ENCODE measurements at regions not wholly inside any gene's neighbourhood (a gene's known extent, or its start where the extent isn't known, plus 50 kb on each side); places are given as distances from the start of the nearest gene placed in this dataset.

- DNase-seq (ENCODE audit: low spot score), result no peak
- intact Hi-C loops (cut with DNase I), result no loop called here
Observed at GRCh38 chr5:109943701-109944235, 254.0 kb downstream of the MAN2A1 start.

GRCh38 chr5:109944461-109944860 is 254.7 kb downstream of the MAN2A1 start:
- intact Hi-C loops (cut with DNase I), result no loop called here
- no peak for DNase-seq (ENCODE audit: low spot score)

DNA sequence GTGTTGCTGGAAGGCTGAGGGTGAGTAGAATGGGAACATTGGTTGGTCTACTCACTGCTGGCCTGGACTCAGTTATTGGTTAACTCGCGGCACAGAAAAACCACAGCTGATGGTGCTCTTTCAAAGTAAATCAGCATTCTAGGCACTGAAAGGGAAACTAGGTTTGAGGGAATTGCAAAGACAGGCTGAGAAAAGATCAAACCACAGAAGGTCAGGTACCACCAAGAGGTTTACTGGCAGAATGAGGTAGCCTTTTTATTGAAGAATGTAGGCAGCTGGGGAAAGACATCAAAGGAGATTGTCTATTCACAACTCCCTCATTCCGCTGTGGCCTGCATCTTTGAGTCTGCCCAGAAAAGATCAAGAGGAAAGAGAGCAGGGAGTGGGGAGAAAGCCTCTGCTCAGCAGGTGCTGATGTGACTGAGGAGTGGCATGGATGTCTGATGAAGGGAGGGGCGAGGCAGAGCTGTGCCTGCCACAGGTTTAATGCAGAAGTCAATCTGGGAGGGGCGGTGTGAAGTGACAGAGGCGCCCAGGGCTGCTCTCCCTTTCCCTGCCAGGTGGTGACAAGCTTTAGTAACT is 255.5 kb downstream of the MAN2A1 start:
- intact Hi-C loops (cut with DNase I), result no loop called here

GRCh38 chr5:109945723-109946480 is 256.2 kb downstream of the MAN2A1 start:
- DNase-seq (ENCODE audit: low spot score), result no peak
- intact Hi-C loops (cut with DNase I), result no loop called here

More for the DNA sequence above, 255.5 kb downstream of the MAN2A1 start:
- no peak for DNase-seq (ENCODE audit: low spot score)

DNA sequence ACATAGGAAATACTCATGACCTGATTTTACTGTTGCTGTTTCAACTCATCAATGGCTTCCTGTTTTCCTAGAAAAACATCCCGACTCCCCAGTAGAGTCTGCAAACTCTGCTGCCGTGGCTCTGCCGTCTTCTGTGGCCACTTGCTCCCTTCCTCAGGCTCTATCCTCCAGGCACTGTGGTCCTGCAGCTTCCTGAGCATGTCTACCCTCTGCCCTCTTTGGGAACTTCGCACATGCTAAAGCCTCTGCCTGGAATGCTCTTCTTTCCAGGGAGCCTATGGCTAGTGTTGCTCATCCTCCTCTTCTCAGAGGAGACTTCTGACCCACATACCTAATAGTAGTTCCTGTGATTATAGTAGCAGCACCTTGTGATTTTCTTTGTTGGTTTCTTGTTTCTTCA is 256.9 kb downstream of the MAN2A1 start:
- intact Hi-C loops (cut with DNase I), result no loop called here
- no peak for DNase-seq (ENCODE audit: low spot score)

DNA sequence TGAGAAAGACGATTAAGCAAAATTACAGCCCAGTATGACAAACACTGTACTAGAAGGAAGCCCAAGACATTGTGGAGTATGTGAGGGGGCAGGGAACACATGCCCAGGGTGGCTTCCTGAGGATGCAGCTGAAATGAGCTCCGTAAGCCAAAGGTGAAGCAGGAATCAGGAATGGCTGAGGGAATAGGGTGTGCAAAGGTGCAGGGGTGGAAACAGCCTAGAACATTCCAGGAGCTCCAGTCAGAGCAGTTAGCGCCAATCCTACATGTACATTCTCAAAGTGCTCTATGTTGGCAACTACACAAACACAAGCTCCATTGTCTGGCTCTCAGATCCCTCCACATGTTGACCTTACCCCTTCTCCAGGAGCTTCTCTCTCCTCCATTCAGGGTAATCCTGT is 257.9 kb downstream of the MAN2A1 start:
- DNase-seq (ENCODE audit: low spot score), result no peak
- intact Hi-C loops (cut with DNase I), result no loop called here

- no peak for DNase-seq (ENCODE audit: low spot score)
- intact Hi-C loops (cut with DNase I), result no loop called here
Observed at GRCh38 chr5:109950634-109951033, 260.9 kb downstream of the MAN2A1 start.

- no peak for DNase-seq (ENCODE audit: low spot score)
- intact Hi-C loops (cut with DNase I), result no loop called here
Observed at GRCh38 chr5:109951348-109951747, 261.6 kb downstream of the MAN2A1 start.

DNA sequence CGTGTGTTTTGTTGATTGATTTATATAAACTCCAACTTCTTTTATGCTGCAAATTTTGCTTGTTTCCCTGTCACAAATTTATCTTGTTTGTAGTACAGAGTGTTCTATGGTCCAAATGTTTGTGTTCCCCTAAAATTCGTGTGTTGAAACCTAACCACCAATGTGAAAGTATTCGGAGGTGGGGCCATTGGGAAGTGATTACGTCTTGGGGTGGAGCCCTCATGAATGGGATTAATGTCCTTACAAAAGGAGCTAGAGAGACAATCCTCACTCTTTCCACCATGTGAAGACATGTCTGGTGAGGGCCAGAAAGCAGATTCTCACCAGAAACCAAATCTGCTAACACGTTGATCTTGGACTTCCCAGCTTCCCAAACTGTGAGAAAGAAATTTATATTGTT is 262.0 kb downstream of the MAN2A1 start:
- DNase-seq (ENCODE audit: low spot score), result no peak
- intact Hi-C loops (cut with DNase I), result no loop called here

DNA sequence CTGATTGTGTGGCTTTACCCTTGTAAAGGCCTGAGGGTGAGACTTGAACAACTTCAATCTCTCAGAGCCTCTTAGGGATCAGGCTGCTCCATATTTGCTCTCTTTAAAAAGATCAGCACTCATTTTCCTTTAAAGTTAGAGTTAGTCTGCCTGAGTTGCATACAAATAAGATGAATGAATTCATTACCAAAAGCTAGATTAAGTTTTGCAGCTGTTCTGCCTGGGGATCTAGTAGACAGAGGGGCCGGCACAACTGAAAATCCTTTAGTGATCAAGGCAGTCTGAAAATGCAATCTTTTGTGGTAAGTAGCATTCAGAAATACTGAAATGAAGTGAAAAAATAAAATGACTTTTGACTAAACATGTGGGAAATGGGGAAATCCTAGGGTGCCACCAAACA is 264.0 kb downstream of the MAN2A1 start:
- intact Hi-C loops (cut with DNase I), result no loop called here
- DNase-seq (ENCODE audit: low spot score), result no peak

DNA sequence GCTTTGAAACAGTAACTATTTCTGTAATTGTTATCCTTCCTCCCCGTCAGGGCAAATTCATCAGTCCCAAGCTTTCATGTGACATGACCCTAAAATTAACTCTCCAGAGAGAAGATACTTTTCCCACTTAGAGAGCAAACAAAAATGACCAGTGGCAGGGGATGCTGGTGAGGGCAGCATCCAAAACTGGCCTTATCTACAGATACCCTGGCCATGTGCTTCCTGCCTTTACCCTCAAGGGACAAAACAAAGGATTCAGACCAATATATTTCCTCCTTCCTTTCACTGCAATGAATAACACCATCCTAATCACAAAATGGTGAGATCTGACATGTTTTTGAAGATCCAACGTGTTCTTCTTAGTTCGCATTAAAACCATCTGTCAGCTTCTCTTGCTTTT is 267.2 kb downstream of the MAN2A1 start:
- intact Hi-C loops (cut with DNase I), result no loop called here
- DNase-seq (ENCODE audit: low spot score), result no peak

DNA sequence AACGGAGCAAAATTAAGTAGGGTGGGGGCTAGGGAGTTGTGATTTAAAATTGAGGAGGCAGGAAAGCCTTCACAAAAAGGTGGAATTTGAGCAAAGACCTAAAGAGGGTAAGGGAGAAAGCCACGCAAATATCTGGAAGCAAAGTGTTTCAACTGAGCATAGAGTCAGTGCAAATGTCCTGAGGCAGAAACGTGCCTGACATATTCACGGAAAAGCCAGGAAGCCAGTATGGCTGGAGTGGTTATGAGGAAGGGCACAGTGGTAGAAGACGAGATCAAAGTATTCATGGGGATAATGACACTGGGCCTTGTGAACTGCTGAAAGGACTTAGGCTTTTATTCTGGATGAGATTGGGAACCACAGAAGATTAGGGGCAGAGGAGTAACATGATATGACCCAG is 268.4 kb downstream of the MAN2A1 start:
- DNase-seq (ENCODE audit: low spot score), result no peak
- intact Hi-C loops (cut with DNase I), result no loop called here

DNA sequence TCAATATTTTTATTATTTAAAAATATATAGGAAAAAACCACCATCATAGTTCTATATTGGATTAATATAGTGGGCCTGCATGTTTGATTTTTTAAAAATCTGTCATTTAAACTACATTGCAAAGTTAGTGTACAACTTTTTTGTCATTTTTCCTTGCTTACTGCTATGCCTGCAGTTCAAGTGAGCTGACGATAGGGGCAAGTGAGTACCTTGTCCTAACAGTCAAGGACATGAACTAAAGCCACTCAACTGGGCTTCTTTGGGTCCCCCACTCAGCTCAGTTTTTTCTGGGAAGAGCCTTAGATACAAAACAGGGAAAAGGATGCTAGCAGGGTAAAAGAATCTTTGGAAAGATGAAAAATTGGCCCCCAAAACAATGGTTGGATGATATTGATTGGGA is 269.9 kb downstream of the MAN2A1 start:
- intact Hi-C loops (cut with DNase I), result no loop called here

DNA sequence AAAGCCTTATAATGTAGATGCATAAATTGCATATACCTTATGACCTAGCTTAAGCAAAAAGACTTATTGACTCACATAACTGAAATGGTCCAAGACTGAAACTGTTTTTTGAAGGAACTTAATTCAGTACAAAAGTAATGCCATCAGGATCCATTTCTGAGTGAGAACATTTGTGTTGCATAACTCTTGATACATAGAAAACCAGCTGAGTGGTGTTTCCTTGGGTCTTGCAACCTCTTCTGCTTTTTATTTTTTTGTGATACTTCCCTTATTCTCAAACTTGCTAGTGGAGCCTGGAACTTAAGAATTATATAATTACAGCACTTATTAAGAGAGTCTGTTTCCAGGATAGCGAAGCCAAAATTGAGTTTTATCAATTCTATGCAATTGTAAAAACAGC is 272.0 kb downstream of the MAN2A1 start:
- intact Hi-C loops (cut with DNase I), result no loop called here
- no peak for DNase-seq (ENCODE audit: low spot score)

More for the DNA sequence above, 269.9 kb downstream of the MAN2A1 start:
- DNase-seq (ENCODE audit: low spot score), result no peak

- intact Hi-C loops (cut with DNase I), result no loop called here
- DNase-seq (ENCODE audit: low spot score), result no peak
Observed at GRCh38 chr5:109962882-109963603, 273.3 kb downstream of the MAN2A1 start.

- intact Hi-C loops (cut with DNase I), result no loop called here
- DNase-seq (ENCODE audit: low spot score), result no peak
Observed at GRCh38 chr5:109964136-109964535, 274.4 kb downstream of the MAN2A1 start.

DNA sequence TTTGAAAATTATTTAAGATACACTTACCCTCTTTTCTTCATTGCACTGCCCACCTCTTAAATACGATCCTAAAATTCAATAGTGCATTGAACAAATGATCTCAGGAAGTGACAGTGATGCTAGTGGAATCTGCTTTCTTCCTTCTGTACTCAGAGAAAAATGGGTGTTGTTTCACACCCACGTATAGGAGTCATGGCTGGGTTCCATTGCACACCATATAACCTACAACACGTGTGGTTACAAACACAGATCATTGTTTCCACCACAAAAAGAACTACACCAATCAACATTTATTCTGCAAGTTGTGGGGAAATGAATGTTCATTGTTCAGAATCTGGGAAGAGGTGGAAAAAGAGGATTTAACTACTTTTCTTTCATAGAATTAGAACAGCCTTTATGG is 275.9 kb downstream of the MAN2A1 start:
- DNase-seq (ENCODE audit: low spot score), result no peak
- intact Hi-C loops (cut with DNase I), result no loop called here

DNA sequence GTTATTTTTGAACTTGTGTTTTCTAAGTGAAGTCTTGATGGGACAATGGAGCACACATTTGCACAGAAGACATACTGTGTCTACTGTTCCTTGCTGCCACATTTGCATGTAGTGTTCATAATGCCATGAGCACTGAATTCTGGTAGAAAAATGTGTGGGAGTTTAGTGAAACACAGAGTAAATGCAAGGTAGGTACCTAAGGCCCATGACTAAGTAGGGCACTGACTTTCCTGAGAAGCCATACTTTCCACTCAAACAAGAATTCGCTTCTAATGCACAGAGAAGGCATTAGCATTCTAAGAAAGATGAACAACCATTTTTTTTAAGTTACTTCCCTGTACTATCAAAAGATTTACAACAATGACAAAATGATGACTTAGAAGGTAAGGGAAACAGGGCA is 282.2 kb downstream of the MAN2A1 start:
- no peak for DNase-seq (ENCODE audit: low spot score)
- intact Hi-C loops (cut with DNase I), result no loop called here

GRCh38 chr5:109981979-109982378 is 292.3 kb downstream of the MAN2A1 start:
- intact Hi-C loops (cut with DNase I), result no loop called here
- DNase-seq (ENCODE audit: low spot score), result no peak

DNA sequence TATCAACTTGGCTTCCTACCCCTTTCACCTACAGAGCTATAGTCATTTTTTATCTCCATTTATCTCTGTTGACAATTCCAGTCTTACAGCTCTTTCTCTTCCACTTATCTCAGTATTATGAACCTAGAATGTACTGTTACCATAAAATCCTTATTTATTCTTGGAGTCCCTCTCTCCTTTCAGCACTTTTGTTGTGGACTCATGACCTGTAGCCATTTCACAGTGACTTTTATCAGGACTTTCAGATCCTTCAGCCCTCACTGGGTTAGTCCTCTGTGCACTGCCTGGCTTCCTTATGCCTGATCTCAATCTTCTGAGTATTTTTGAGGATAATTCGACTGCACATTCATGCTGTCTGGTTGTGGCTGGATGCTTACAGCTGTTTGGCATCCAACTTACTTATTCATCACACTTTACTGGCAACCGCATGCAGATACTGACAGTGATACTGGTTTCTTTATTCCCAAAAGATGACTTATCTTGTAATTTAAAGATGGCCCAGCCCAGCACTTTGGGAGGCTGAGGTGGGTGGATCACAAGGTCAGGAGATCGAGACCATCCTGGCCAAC is 293.3 kb downstream of the MAN2A1 start:
- DNase-seq (ENCODE audit: low spot score), result no peak
- intact Hi-C loops (cut with DNase I), result no loop called here
